Breast epithelium (tissue), 3 donors: ENCODE measurements at regions not wholly inside any gene's neighbourhood (a gene's known extent, or its start where the extent isn't known, plus 50 kb on each side); places are given as distances from the start of the nearest gene placed in this dataset.

Experiments
- POLR2A ChIP-seq: fragments of 450-650 bp; IDR thresholded peaks from one replicate; pipeline ENCODE4 v1.6.1; 2016; ENCODE audit warnings: antibody characterized with exemption, mild to moderate bottlenecking, moderate library complexity
- POLR2AphosphoS5 ChIP-seq, 3 donors: sonication (generic); formaldehyde crosslinking; IDR thresholded peaks; one replicate each; pipeline ENCODE4 v1.6.1; 2017; ENCODE audit warnings: antibody characterized with exemption in 3 of 3
- TF ChIP-seq, protein P1 (sequence below), 3 donors: fragments of 450-650 bp; IDR thresholded peaks; one replicate each; pipeline ENCODE4 v1.5.1; 2016 to 2017; ENCODE audit warnings: antibody characterized with exemption in 3 of 3, mild to moderate bottlenecking in 3 of 3, moderate library complexity in 3 of 3

- TF ChIP-seq, protein P1, sequence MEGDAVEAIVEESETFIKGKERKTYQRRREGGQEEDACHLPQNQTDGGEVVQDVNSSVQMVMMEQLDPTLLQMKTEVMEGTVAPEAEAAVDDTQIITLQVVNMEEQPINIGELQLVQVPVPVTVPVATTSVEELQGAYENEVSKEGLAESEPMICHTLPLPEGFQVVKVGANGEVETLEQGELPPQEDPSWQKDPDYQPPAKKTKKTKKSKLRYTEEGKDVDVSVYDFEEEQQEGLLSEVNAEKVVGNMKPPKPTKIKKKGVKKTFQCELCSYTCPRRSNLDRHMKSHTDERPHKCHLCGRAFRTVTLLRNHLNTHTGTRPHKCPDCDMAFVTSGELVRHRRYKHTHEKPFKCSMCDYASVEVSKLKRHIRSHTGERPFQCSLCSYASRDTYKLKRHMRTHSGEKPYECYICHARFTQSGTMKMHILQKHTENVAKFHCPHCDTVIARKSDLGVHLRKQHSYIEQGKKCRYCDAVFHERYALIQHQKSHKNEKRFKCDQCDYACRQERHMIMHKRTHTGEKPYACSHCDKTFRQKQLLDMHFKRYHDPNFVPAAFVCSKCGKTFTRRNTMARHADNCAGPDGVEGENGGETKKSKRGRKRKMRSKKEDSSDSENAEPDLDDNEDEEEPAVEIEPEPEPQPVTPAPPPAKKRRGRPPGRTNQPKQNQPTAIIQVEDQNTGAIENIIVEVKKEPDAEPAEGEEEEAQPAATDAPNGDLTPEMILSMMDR (IDR thresholded peaks at IDR 0.05) = no peak
- no peak for TF ChIP-seq POLR2AphosphoS5 (IDR thresholded peaks at IDR 0.05)
- TF ChIP-seq POLR2A = no peak
Measured at GRCh38 chr6:50962213-50962759, 143.6 kb downstream of the TFAP2B start.
